HK-2 (cell line): ENCODE measurements at regions not wholly inside any gene's neighbourhood (a gene's known extent, or its start where the extent isn't known, plus 50 kb on each side); places are given as distances from the start of the nearest gene placed in this dataset.

Experiments
- DNase-seq: peaks from one replicate; pipeline ENCODE4 v3.0.0-alpha.2; 2018; ENCODE audit not compliant: unreplicated experiment

DNA sequence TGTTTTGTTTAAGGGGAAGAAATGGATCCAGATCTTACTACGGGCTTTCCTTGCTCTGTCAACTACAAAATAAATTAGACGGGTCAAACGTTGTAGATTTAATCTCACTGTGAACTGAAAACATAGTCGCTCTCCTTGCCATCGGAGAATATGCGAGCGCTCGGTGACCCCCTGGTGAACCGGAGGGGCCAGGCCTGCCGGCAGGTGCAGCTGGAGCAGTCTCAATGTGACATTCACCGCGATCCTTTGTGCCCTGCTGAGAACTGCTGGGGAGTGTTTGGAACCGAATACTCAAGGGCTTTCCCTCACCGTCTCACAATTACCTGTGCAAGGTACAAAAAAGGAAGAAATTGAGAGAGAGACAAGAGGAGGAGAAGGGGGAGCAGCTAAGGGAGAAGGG, 174.1 kb upstream of the GPR26 start:
- no peak for DNase-seq

GRCh38 chr10:123494301-123494808, 171.8 kb upstream of the GPR26 start:
- DNase-seq = no peak

DNA sequence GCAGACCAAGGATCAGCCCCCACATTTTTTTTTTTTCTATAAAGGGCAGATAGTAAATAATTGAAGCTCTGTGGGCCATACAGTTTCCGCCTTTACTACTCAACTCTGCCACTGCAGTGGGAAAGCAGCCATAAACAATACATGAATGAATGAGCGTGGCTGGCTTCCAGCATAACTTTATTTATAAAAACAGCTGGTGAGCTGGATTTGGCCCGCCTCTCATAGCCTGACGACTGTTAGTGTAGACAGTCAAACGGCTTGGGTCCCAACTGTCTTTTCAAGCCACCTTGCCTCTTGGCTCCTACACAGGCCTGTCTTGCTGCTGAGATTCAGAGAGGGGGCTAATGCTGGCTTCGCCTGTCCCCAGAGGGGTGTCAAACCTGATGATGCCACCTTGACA, 169.8 kb upstream of the GPR26 start:
- DNase-seq = no peak

GRCh38 chr10:123496996-123497660, 169.0 kb upstream of the GPR26 start:
- no peak for DNase-seq

DNA sequence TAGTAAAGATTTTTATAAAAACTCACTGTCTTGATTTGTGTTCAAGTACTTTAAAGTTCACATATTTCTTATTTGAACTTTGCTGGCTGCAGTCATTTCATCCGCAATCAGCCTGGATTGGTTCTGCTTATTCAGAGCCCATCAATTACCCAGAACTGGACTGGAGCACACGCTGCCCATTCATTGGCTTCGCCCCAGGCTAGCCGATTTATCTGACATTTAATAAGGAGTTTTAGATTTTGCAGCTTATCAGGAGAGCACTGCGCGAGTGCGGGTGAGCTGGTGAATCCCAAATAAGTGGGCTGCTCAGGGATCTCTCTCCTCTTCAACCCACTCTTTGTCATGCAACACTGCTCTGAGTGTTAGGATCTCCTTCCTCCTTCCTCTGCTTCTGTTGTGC, 166.0 kb upstream of the GPR26 start:
- no peak for DNase-seq

DNA sequence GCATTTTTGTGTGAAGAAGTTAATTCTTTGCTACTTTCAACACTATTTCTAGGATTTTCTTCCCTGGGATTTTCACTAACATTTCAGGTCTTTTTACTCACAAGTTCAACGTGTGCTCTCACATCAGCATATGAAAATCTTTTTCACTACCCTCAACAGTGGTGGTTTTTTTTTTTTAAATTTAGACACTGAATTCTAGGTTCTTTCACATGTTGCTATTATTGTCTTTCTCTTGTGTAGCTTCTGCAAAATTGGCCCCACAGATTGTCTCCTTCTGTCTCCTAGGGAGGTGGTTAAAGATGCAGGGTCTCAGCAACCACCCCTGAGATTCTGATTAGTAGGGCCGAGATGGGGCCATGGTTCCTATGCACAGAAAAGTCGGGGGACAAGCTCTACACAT, 165.0 kb upstream of the GPR26 start:
- DNase-seq = no peak

- no peak for DNase-seq
Observed at GRCh38 chr10:123502983-123503382, 163.2 kb upstream of the GPR26 start.

DNA sequence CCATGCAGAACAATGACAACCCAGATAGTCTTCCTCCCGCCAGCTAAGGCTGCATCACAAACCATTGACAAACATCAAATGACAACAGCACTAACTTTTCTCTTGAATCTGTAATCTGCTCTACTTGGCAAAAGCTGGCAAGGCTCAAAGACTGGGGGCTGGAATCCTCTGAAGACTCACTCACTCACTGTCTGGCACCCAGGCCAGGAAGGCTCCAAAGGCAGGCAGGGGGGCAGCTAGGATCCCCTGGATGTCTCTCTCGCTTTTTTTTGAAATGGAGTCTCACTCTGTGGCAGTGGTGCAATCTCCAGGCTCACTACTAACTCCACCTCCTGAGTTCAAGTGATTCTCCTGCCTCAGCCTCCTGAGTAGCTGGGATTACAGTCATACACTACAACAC, 159.7 kb upstream of the GPR26 start:
- no peak for DNase-seq

DNA sequence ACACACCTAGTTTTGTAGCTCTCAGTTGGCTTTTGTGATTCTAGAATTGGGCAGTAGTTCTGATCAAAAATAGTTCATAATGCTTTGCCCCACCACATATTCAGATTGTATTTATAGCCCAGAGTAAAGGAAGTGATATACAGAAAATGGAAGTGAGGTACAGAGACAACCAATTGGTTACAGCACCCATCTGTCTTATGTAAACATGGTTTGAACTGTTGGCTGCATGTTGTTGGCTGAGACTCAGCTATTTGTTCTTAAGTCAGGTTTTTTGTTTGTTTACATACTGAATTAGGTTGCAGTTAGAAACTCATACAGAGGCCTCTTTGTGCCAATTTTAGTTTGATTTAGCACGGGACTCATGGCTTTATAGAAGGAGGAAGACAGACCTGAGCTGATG, 158.9 kb upstream of the GPR26 start:
- DNase-seq = no peak

GRCh38 chr10:123509338-123509737, 156.8 kb upstream of the GPR26 start:
- no peak for DNase-seq

DNA sequence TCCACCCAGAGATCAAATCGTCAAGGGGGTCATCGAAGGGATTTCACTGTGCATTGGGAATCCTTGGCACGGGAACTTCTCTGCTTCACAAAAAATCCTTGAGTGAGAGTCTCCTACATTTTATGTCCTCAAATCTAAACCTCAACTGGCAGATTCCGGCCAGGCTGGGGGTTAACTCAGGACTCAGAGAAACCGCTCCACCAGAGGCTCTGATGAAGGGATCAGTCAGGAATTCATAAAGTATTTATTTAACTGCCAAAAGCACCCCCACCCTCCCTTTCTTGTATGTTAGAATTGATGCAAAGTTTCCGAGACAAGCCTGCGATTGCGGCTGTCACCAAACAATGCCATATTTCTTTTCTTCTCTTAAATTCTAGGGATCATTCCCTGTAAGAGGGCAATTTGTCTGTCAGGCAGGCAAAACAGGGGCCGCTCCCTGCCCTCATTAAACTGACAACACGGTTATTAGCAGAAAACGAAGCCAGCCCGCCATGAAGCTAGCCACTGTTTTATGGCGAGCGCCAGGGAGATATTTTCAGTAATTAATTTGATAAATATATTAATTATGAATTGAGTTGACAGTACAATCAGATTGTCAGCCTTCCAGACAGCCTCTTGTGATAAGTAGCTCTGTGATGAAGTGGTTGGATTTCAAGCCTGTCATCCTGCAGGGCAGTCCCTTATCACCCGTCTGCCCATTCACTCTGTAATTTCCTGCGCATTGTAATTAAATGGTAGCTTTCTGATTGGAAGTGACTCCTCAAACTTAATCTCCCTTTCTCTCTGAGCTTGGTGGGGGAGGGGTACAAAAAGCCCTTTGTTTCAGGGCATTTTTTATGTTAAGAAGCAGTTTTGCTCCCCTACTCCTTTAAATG, 153.0 kb upstream of the GPR26 start:
- no peak for DNase-seq

DNA sequence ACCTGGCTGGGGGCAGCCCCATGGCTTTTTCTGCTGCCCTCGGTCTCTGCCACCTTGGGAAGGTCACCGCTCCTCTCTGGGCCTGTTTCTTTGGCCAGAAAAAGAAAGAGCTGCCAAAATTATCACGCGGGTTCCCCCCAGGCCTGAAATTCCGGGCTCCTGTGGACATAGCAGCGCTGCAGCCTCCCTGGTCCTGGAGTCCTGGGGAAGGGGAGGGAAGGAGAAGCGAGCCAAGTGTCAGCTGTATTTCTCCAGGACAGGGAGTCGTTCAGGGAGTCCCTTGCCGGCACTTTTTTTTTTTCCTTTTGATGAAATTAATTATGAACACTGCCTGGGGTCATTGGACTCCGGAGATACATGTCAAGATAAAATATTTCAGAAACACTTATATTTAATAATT, 152.3 kb upstream of the GPR26 start:
- DNase-seq = no peak

DNA sequence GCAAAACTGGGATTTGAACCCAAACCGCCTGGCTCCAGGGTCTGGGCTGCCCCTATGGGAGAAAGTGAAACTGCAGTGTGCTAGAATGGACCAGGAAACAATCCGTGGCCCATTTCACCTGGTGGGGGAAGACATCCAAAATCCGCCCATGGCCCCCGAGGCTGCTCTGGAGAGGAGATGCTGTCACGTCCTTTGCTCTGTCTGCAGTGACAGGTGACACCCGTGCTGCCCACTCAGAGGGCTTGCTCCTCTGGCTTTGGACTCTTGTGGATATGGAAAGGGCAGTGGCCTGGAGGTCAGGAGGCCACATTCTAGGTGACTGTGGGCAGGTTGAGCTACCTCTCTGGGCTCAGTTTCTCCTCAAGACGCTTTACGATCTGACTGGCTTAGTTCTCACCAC, 151.2 kb upstream of the GPR26 start:
- DNase-seq = no peak

DNA sequence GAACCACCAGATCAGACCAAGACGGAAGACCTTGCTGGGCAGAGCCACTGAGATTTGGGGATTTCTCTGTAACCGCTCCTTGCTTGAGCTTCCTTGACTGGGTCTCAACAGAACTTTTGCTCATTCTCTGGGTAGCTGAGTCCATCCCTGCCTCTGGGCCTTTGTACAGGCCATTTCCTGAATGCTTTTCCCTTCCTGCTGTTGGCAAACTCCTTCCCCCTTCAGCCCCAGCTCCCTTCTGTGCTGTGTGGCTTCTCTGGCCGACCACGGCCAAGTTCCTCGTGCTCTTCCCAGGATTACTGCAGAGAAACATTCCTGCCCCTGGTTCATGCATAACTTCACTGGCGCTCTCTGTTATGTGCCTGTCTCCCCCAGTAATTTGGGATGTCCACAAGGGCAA, 150.5 kb upstream of the GPR26 start:
- DNase-seq = no peak

DNA sequence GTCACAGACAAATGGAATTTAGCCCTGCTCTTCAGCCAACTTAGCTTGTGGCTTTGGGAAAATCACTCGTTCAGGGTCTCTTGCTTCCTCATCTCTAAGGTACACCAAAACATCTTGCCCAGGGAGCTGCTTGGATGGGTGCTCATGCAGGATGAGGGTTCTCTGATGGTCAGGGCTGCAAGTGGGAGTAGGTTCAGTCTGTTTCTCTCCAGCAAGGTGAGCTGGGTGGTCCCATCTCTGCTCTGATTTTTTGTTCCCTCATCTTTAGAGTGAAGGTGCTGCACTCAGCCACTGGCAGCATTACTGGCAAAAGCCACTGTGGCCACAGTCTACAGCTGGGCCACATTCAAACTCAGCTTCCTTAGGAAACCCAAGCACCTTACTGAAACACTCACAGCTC, 149.9 kb upstream of the GPR26 start:
- no peak for DNase-seq

DNA sequence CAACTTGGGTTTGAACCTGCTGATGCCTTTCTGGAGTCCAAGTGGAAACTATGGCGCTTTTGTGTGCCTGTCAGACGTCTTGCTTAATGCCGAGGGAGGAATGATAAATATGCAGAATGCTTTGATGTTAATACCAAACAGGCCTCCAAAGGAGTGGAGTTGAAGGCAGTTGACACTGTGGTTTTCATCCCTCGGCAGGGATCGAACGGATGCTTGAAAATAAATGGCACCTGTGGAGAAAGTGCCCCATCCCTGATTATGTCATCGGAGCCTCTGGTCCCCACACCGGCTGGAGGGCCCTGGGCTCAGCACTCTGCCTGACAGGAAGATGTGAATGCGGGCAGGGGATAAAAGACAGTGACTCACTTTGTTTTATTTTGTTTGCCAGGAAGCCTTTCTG, 148.7 kb upstream of the GPR26 start:
- DNase-seq = no peak

GRCh38 chr10:123517901-123518300, 148.3 kb upstream of the GPR26 start:
- no peak for DNase-seq

- no peak for DNase-seq
Observed at GRCh38 chr10:123518765-123519164, 147.4 kb upstream of the GPR26 start.

- no peak for DNase-seq
Observed at GRCh38 chr10:123519861-123520260, 146.3 kb upstream of the GPR26 start.

DNA sequence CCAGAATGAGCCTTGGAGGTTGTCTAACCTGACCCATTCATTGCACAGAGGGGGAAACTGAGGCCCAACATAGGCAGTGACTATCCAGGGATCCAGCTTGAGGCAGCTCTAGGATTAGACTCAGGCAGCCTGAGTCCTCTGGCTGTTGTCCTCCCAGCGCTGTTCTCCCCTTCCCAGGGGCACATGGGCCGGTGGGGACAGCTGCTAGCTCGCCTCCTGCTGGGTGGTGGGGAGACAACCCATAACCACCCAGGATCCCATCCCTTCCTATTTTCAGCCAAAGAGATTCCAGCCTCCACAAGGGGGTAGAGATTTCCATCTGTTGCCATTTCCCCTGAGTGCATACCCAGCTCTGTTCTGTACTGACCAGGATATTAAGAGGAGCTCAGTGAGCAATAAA, 145.1 kb upstream of the GPR26 start:
- DNase-seq = no peak

DNA sequence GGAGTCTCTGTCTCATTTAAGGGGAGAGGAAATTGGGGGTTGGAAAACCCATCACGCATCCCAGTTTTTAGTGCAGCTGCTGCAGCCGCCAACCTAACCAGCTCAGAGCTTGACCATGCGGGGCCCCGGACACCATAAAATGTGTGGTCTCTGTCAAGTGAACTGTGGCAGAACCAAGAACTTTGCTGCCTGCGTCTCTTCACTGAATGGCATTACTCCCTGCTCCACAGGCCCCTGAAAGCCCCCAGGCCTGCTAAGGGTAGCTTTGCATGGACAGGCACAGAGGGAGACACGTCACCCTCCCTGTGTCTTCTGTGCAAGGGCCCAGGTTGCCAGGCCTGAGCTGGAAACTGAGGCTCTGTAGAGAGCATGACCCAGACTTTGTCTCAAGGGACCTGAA, 144.6 kb upstream of the GPR26 start:
- no peak for DNase-seq

DNA sequence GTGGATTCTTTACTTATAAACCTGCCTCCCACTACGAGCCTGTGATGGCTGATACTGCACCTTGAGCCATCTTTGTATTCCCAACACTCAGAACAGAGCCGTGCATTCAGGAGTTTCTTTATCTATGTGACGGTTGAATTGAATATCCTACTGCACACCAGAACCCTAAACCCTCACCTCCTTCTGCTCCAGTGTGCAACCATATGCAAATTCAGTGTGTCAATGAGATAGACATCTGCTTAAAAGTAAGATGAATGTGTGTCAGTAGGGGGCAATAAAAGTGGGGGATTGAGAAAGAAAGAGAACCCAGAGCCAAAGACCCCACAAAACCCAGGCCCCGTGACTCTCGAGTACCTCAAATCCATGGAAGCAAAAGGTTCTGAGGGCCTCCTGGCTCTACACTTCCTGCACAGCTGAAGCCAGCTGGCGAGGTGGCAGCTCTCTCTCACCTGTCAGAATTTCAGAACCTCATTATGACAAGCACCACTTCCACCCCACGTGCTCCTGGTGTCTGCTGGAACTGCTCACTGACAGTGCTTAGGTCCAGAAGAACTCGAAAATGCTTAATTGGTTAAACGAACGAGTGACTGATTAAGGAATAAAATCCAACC, 143.3 kb upstream of the GPR26 start:
- DNase-seq = no peak

DNA sequence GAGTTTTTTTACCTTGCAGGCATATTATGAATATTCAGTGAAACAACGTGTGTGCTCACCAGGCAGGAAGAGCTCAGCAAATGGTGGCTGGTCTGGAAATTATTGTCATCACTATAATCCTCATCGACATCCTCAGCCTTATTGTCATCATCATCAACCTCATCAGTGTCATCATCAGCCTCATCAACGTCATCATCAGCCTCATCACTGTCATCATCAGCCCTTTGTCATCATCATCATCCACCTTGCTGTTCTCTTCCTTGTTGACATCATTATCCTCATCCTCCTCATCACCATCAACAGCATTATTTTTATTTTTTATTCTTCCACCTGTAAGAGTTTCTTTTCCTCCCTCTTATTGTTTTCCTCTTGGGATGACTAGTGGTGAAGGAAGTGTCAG, 142.3 kb upstream of the GPR26 start:
- no peak for DNase-seq
